Activated T-helper 1 cell treated with anti-CD3 and anti-CD28 coated beads, Interleukin-12 subunit alpha, Interleukin-12 subunit beta, Interleukin-2, Interleukin-4 antibody, amounts not matched to agents 30 ng/mL and 10 ng/mL and 1 ng/mL, durations not matched to agents 14 hours and 24 hours and 36 hours (primary cell): ENCODE measurements at regions not wholly inside any gene's neighbourhood (a gene's known extent, or its start where the extent isn't known, plus 50 kb on each side); places are given as distances from the start of the nearest gene placed in this dataset.
"Not testable (repeated sequence)": the region's sequence is repeated elsewhere in the genome, so short reads cannot be mapped to it uniquely, and the experiment has no call there.

ENCODE experiments used
- DNase-seq: peaks from one replicate; pipeline ENCODE4 v3.0.0; 2021; ENCODE audit warnings: low spot score
- H3K27ac Mint-ChIP-seq: one replicate; pipeline ENCODE4 v1.8.0; 2021; ENCODE audit warnings: mild to moderate bottlenecking, mixed read lengths
- H3K27me3 Mint-ChIP-seq: one replicate; pipeline ENCODE4 v1.8.0; 2022; ENCODE audit warnings: mild to moderate bottlenecking, moderate library complexity, mixed read lengths; ENCODE audit not compliant: insufficient read depth
- H3K36me3 Mint-ChIP-seq: one replicate; pipeline ENCODE4 v1.8.0; 2021; ENCODE audit warnings: low read depth, mixed read lengths
- H3K4me1 Mint-ChIP-seq: one replicate; pipeline ENCODE4 v1.8.0; 2021; ENCODE audit warnings: low read depth, mixed read lengths
- H3K4me3 Mint-ChIP-seq: one replicate; pipeline ENCODE4 v1.8.0; 2021; ENCODE audit warnings: mild to moderate bottlenecking, moderate library complexity, mixed read lengths
- H3K9me3 Mint-ChIP-seq: one replicate; pipeline ENCODE4 v1.8.0; 2021; ENCODE audit warnings: mixed read lengths
- intact Hi-C: fragments of 100-400 bp; cut with micrococcal nuclease; formaldehyde crosslinking; loops from one replicate; pipeline ENCODE4 v1.15.1; 2024

DNA sequence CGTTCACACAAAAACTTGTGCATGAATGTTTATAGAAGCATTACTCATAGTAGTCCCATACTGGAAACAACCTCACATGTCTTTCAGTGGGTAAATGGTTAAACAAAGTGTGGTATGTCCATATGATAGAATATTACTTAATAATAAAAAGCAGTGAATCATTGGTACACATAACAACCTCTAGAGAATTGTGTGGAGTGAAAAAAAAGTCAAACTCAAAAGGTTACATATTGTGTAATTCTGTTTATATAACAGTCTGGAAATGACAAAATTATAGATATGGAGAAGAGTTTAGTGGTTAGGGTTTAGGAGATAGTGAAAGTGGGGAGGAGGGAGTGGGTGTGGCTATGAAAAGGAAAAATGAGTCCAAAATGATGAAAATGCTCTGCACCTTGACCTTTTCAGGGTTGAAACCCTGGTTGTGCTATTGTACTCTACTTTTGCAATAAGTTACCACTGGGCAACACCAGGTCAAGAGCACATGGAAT, 243.4 kb upstream of the DDI1 start:
- DNase-seq: no peak

DNA sequence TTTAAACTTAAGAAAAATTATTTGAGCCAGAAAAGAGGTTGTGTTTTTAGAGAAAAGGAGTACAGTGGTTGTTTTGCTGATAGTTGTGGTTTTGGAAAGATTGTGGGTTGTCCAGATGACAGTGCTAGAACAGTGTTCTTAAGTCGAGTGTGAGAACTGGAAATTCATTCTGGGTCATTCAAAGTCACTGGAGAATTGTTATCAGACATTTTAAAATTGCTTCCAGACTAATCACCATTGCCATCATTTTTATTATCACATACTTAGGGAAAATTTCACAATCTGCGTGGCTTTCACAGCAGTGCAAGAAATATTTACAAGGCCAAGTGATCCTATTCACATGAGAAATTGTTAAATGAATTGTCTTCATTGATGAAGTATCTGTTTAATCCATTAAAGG, 242.2 kb upstream of the DDI1 start:
- H3K27me3 Mint-ChIP-seq: no peaks in the 10 kb centered on the region
- H3K4me1 Mint-ChIP-seq: no peaks in the 10 kb centered on the region
- H3K4me3 Mint-ChIP-seq: no peak overlapping the region
- intact Hi-C loops: no loop called here
- no peak for DNase-seq
- H3K9me3 Mint-ChIP-seq: peaks cover 4% of the 10 kb centered on the region
- no peaks in the 10 kb centered on the region for H3K36me3 Mint-ChIP-seq
- no peak overlapping the region for H3K27ac Mint-ChIP-seq

More for the DNA sequence above, 243.4 kb upstream of the DDI1 start:
- Mint-ChIP-seq H3K27ac (no peak overlapping the region), H3K4me1 (no peaks in the 10 kb centered on the region), H3K9me3 (peaks cover 4% of the 10 kb centered on the region), H3K4me3 (no peak overlapping the region), H3K27me3 (no peaks in the 10 kb centered on the region), H3K36me3 (no peaks in the 10 kb centered on the region)
- intact Hi-C loops: no loop called here

DNA sequence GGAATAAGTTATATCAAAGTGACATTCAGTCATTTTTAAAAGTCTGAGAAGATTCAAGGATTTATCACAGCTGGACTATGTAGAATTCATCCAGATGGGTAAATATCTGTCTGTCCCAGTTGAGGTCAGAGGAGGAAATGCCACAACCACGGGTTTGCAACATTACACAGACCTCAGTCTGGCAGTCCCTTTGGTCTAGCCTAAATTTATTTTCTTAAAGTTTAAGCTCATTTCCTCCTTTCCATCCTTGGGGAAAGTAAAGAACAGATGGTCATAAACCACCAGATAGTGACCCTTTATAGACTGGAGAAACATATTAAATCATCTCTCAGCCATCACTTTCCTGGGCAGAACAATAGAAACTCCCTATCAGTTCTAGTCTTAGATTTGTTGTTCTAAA, 238.4 kb upstream of the DDI1 start:
- no peak for DNase-seq
- no peak overlapping the region for H3K4me3 Mint-ChIP-seq
- no peaks in the 10 kb centered on the region for H3K9me3 Mint-ChIP-seq
- intact Hi-C loops: no loop called here
- H3K36me3 Mint-ChIP-seq: no peaks in the 10 kb centered on the region
- no peaks in the 10 kb centered on the region for H3K27me3 Mint-ChIP-seq
- no peaks in the 10 kb centered on the region for H3K4me1 Mint-ChIP-seq
- no peak overlapping the region for H3K27ac Mint-ChIP-seq

DNA sequence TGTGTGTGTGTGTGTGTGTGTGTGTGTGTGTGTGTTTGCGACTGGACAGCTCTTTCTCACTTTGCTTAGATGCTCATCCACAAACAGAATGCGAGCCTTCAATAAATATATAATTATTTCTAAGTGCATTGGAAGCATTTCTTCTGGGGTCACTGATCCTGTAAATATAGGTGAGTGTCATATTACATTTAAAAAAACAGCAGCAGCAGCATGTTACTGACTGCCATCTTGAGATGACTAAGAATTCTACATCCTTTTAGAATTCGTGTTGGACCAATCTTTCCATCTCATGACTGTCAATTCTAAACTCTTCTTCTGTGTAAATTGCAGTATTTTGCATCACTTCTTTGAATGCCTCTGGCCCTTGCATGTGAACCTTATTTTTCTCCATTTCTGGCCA, 238.0 kb upstream of the DDI1 start:
- H3K27me3 Mint-ChIP-seq: no peaks in the 10 kb centered on the region
- no peak for DNase-seq
- no peaks in the 10 kb centered on the region for H3K9me3 Mint-ChIP-seq
- intact Hi-C loops: no loop called here
- no peaks in the 10 kb centered on the region for H3K36me3 Mint-ChIP-seq
- no peak overlapping the region for H3K4me3 Mint-ChIP-seq
- H3K27ac Mint-ChIP-seq: no peak overlapping the region
- no peaks in the 10 kb centered on the region for H3K4me1 Mint-ChIP-seq

DNA sequence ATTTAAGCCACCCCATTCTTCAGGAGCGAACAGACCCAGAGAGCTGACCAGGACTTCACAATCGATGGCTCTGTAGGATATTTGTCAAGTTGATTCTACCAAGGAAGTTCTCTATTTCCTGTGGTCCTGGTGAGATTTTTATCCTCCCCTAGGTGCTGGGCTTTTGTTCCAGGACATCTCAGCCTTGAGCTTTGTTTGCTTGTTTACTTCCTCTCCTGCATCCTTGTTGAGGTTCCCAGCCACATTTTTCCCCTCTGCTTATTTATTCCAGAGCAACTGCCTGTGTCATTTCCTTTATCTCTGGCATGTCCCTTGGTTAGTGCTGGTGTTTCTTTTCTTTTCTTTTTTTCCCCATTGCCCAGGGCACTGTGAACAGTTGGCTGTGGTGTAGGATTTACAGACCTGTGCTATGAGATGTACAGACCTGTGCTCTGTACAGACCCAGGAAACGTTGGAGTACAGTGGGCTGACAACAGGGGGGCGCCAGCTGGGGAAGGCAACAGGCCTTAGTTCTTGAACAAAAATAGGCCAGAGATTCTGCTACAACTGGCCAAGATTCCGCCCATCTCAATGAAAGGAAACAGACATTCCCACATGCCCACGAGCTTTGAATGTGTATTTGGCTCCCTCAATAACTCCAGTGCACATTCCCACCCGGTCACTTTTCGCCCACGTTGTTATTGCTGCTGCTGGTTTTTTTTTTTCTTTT, 235.9 kb upstream of the DDI1 start:
- no peaks in the 10 kb centered on the region for H3K4me1 Mint-ChIP-seq
- no peak overlapping the region for H3K27ac Mint-ChIP-seq
- no peak for DNase-seq
- H3K9me3 Mint-ChIP-seq: no peaks in the 10 kb centered on the region
- intact Hi-C loops: no loop called here
- no peaks in the 10 kb centered on the region for H3K36me3 Mint-ChIP-seq
- H3K27me3 Mint-ChIP-seq: no peaks in the 10 kb centered on the region
- H3K4me3 Mint-ChIP-seq: no peak overlapping the region

DNA sequence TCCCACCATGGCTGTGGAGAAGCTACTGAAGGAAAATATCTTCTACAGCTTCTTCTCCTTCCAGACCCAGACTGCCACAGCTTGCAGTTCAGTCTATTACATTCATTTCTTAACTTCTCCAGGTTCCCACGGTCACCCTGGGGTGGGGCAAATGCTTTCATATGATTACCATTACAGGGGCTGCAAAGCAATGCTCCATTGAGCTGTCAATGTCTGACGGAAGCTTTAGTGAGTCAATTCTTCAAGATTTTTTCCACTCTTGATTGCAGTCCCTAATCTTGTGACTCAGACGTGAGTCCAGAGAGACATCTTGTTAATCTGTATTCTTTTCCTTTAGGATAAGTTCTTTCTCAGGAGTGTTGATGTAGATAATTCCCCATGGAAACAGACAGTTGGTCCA, 233.4 kb upstream of the DDI1 start:
- intact Hi-C loops: no loop called here
- Mint-ChIP-seq H3K27ac (no peak overlapping the region), H3K9me3 (no peaks in the 10 kb centered on the region), H3K4me3 (no peak overlapping the region), H3K27me3 (no peaks in the 10 kb centered on the region), H3K36me3 (no peaks in the 10 kb centered on the region), H3K4me1 (no peaks in the 10 kb centered on the region)
- DNase-seq: no peak

DNA sequence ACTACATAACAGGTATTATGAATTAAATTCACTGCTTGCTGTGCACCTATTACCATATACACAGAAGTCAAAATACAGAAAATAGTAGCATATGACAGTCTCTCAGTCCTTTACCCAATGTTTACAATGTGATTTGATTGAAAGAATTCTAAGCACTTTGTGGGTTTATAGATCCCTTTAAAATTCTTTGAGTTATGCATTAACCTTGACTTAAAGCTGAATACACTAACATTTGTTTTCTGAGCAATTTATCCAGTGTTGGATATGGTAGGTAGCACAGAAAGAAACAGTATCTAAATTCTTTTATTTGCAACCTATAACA, 230.8 kb upstream of the DDI1 start:
- Mint-ChIP-seq H3K36me3 (no peaks in the 10 kb centered on the region), H3K27me3 (no peaks in the 10 kb centered on the region), H3K4me1 (no peaks in the 10 kb centered on the region), H3K27ac (no peak overlapping the region), H3K4me3 (no peak overlapping the region), H3K9me3 (no peaks in the 10 kb centered on the region)
- intact Hi-C loops: no loop called here
- DNase-seq: no peak

DNA sequence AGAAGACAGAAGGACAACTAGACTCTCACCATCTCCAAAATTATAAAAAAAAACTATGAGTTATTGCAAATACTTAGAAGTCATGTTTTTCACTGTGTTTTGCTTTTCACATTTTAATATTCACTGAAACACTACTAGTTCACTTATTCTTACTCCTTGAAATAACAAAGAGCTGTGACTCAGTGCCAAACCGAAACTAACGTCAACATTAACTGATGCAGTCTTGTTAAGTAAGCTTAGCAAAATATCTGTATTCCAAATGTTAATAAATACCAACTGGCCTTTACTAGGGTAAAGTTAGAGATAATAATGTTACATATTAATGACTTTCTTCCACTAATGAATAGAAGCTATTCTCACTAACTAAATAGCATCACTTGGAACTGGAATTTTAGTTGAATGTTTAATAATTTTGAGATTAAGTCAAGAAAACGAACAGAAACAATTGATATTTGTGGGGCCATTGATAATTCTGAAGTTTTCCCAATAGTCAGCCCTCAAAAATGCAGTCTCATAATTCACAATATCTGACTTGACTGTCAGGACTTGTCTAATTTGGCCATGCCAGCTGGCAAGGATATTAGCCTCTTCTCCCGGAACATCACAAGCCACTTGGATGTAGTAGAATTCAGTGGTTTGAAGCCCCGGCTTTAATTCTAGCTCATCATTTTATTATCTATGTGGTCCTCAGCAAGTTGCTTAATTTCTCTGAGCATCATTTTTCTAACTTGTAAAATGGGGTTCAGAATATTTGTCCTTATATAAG, 230.1 kb upstream of the DDI1 start:
- Mint-ChIP-seq H3K4me1 (no peaks in the 10 kb centered on the region), H3K27me3 (no peaks in the 10 kb centered on the region), H3K36me3 (no peaks in the 10 kb centered on the region), H3K4me3 (no peak overlapping the region), H3K27ac (no peak overlapping the region), H3K9me3 (no peaks in the 10 kb centered on the region)
- intact Hi-C loops: no loop called here
- DNase-seq: no peak

DNA sequence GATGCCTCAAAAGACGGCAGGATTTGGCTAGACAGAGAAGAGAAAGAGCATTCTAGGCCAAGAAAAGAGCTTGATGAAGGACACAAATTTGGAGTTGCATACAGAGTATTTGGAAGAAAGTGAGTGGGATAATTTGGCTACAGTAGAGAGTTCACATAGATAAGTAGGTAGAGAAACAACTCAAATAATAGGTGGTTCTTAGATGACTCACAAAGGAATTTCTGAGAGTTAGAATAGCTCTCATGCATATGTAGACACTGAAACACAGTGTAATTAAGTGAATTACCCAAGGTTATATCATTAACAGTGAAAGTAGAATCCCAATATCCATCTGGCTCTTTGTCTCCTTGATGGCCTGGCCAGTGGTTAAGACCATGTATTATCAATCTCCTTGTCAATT, 228.6 kb upstream of the DDI1 start:
- no peaks in the 10 kb centered on the region for H3K9me3 Mint-ChIP-seq
- H3K4me1 Mint-ChIP-seq: no peaks in the 10 kb centered on the region
- intact Hi-C loops: no loop called here
- H3K36me3 Mint-ChIP-seq: no peaks in the 10 kb centered on the region
- no peaks in the 10 kb centered on the region for H3K27me3 Mint-ChIP-seq
- no peak overlapping the region for H3K27ac Mint-ChIP-seq
- no peak overlapping the region for H3K4me3 Mint-ChIP-seq
- no peak for DNase-seq

DNA sequence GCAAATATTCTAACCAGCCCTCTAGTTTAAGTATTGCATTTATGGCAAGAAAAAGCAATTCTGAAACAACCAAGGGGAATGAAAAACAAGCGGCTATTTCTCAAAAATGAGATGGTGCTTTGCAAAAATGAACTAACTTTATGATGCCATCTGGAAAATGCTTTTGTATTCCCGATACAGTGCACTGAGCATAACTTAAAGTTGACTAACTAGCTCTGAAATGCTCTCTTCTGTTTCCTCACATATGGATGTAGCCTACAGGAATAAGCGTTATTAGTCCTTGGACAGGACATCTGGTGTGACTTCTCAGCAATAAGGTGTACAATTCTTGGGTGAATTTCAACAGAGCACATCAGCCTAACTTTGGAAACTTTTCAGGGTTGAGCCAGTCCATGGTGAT, 228.2 kb upstream of the DDI1 start:
- Mint-ChIP-seq H3K27ac (no peak overlapping the region), H3K9me3 (no peaks in the 10 kb centered on the region), H3K27me3 (no peaks in the 10 kb centered on the region), H3K4me3 (no peak overlapping the region), H3K36me3 (no peaks in the 10 kb centered on the region), H3K4me1 (no peaks in the 10 kb centered on the region)
- DNase-seq: no peak
- intact Hi-C loops: no loop called here

DNA sequence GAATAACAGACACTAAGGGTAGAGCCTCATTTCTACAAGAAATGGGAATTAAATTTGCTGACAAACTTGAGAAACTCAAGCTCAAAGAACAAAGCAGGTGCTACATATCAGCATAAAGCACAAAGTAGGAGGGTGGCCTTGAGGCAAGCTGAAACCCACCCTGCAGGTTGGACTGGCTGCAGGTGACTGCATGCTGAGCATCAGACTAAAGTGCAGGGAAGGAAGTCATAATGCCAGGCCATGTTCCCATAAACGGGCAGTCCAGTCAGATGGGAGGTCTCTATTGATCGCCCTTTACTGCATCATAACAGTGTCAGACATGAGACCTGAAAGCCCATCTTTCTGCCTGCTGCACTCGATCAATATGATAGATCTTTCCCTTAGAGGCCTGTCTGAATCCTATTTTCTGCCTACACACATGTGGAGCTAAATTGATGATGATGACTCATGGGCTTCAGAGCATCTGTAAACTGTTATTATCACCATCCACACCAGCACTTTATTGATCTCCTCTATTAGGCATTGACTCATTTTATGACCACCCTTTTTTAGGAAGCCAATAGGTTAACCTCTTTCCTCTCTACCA, 224.5 kb upstream of the DDI1 start:
- Mint-ChIP-seq H3K4me1 (no peaks in the 10 kb centered on the region), H3K36me3 (no peaks in the 10 kb centered on the region), H3K27me3 (no peaks in the 10 kb centered on the region), H3K4me3 (no peak overlapping the region), H3K9me3 (no peaks in the 10 kb centered on the region), H3K27ac (no peak overlapping the region)
- intact Hi-C loops: no loop called here
- DNase-seq: no peak

DNA sequence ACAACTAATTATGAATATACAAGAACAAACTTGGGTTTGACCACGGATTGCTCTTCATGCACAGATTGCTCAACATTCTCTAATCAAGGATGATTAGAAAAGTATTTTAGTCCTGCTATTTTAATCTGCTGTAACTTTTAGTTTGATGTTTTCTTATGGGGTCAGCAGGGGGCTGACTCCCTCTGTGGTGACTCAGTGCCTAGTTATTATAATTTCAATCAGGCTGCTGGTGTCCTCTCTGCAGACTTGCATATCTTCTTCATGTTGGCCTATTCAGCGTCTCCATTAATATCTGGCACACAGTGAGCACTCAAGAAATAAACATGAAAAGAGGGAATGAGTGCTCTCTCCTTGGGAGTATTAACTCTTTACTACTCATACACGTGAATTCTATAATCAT, 223.8 kb upstream of the DDI1 start:
- no peaks in the 10 kb centered on the region for H3K4me1 Mint-ChIP-seq
- H3K27ac Mint-ChIP-seq: no peak overlapping the region
- intact Hi-C loops: no loop called here
- H3K36me3 Mint-ChIP-seq: no peaks in the 10 kb centered on the region
- H3K4me3 Mint-ChIP-seq: no peak overlapping the region
- no peaks in the 10 kb centered on the region for H3K9me3 Mint-ChIP-seq
- DNase-seq: no peak
- H3K27me3 Mint-ChIP-seq: no peaks in the 10 kb centered on the region

DNA sequence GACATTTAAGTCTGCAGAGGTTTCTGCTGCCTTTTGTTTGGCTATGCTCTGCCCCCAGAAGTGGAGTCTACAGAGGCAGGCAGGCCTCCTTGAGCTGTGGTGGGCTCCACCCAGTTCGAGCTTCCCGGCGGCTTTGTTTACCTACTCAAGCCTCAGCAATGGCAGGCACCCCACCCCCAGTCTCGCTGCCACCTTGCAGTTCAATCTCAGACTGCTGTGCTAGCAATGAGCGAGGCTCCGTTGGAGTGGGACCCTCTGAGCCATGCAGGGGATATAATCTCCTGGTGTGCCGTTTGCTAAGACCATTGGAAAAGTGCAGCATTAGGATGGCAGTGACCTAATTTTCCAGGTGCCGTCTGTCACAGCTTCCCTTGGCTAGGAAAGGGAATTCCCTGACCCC, 216.1 kb upstream of the DDI1 start:
- H3K4me3 Mint-ChIP-seq, H3K4me1 Mint-ChIP-seq, H3K9me3 Mint-ChIP-seq, H3K27ac Mint-ChIP-seq, H3K27me3 Mint-ChIP-seq, H3K36me3 Mint-ChIP-seq, DNase-seq, intact Hi-C loops: not testable (repeated sequence)
